Kidney epithelial cell (primary cell): ENCODE measurements at regions not wholly inside any gene's neighbourhood (a gene's known extent, or its start where the extent isn't known, plus 50 kb on each side); places are given as distances from the start of the nearest gene placed in this dataset.

Experiments
- DNase-seq: peaks from one replicate; pipeline ENCODE4 v3.0.0-alpha.2; 2010; ENCODE audit warnings: low read depth
- H3K27me3 ChIP-seq: 2 replicates; pipeline ENCODE4 v1.6.0; 2011; ENCODE audit warnings: low read length; ENCODE audit not compliant: control insufficient read depth, insufficient read depth
- H3K36me3 ChIP-seq: 2 replicates; pipeline ENCODE4 v1.5.1; 2011; ENCODE audit warnings: low read length; ENCODE audit not compliant: control insufficient read depth, insufficient read depth
- H3K4me3 ChIP-seq: 2 replicates; pipeline ENCODE4 v1.5.1; 2011; ENCODE audit warnings: low read depth, mild to moderate bottlenecking, control low read depth, low read length
- CTCF ChIP-seq: IDR thresholded peaks from 2 replicates; pipeline ENCODE4 v1.5.1; 2011; ENCODE audit warnings: mild to moderate bottlenecking, moderate library complexity, low read length, control low read depth, inconsistent platforms; ENCODE audit not compliant: insufficient read depth, poor library complexity, severe bottlenecking

GRCh38 chr2:8076448-8077342 is 605.2 kb upstream of the ID2 start:
- Histone ChIP-seq H3K27me3 (no peaks in the 10 kb centered on the region), H3K4me3 (no peak overlapping the region), H3K36me3 (no peaks in the 10 kb centered on the region)
- no peak for DNase-seq
- TF ChIP-seq CTCF: no peak

- Histone ChIP-seq H3K36me3 (no peaks in the 10 kb centered on the region), H3K27me3 (no peaks in the 10 kb centered on the region), H3K4me3 (no peak overlapping the region)
- DNase-seq: no peak
- TF ChIP-seq CTCF: no peak
These were observed 603.2 kb upstream of the ID2 start for GRCh38 chr2:8078705-8079104.

- Histone ChIP-seq H3K4me3 (no peak overlapping the region), H3K36me3 (no peaks in the 10 kb centered on the region), H3K27me3 (no peaks in the 10 kb centered on the region)
- no peak for DNase-seq
- TF ChIP-seq CTCF: no peak
These were observed 601.8 kb upstream of the ID2 start for GRCh38 chr2:8080063-8080462.

- no peak for DNase-seq
- Histone ChIP-seq H3K4me3 (no peak overlapping the region), H3K27me3 (no peaks in the 10 kb centered on the region), H3K36me3 (no peaks in the 10 kb centered on the region)
- no peak for TF ChIP-seq CTCF
These were observed 600.7 kb upstream of the ID2 start for GRCh38 chr2:8081130-8081529.

GRCh38 chr2:8082840-8083239 is 599.0 kb upstream of the ID2 start:
- H3K27me3 ChIP-seq: no peaks in the 10 kb centered on the region
- H3K36me3 ChIP-seq: no peaks in the 10 kb centered on the region
- no peak for DNase-seq
- H3K4me3 ChIP-seq: no peak overlapping the region
- no peak for TF ChIP-seq CTCF

GRCh38 chr2:8086357-8086756 is 595.5 kb upstream of the ID2 start:
- H3K4me3 ChIP-seq: no peak overlapping the region
- DNase-seq: no peak
- no peaks in the 10 kb centered on the region for H3K36me3 ChIP-seq
- no peak for TF ChIP-seq CTCF
- no peaks in the 10 kb centered on the region for H3K27me3 ChIP-seq
